ENCODE measurements at regions not wholly inside any gene's neighbourhood (a gene's known extent, or its start where the extent isn't known, plus 50 kb on each side); places are given as distances from the start of the nearest gene placed in this dataset.

- TF ChIP-seq CTCF (conservative IDR thresholded peaks at IDR 0.05; ENCODE audit: low read depth, low read length): peak; percentile 64
- no peak for TF ChIP-seq POLR2A (IDR thresholded peaks at IDR 0.05; ENCODE audit: low read depth, low read length)
- TF ChIP-seq USF2 (IDR thresholded peaks at IDR 0.05; ENCODE audit: low read depth, low read length): no peak
These were observed 126.6 kb downstream of the ASB9 start for GRCh38 chrX:15143050-15143824.

Measured in IMR-90 (cell line).